Peyer's patch (tissue), 4 donors: ENCODE measurements at regions not wholly inside any gene's neighbourhood (a gene's known extent, or its start where the extent isn't known, plus 50 kb on each side); places are given as distances from the start of the nearest gene placed in this dataset.

ENCODE experiments used
- DNase-seq, 3 donors: peaks; one replicate each; pipeline ENCODE4 v3.0.0-alpha.2; 2017 to 2019
- H3K27ac ChIP-seq, 4 donors: fragments of 200-600 bp; sonication (generic); one replicate each; pipeline ENCODE4 v1.5.1; 2016 to 2019
- H3K27me3 ChIP-seq, 2 donors: fragments of 200-600 bp; sonication (generic); one replicate each; pipeline ENCODE4 v1.5.1; 2019
- H3K36me3 ChIP-seq, 3 donors: fragments of 200-600 bp; sonication (generic); one replicate each; pipeline ENCODE4 v1.5.1; 2016 to 2019
- H3K4me1 ChIP-seq, 4 donors: fragments of 200-600 bp; sonication (generic); one replicate each; pipeline ENCODE4 v1.5.1; 2016 to 2019
- H3K4me3 ChIP-seq, 4 donors: fragments of 200-600 bp; sonication (generic); 1 replicate in 3 of 4; 2 replicates in 1 of 4; pipeline ENCODE4 v1.5.1; 2016 to 2019; ENCODE audit warnings: mild to moderate bottlenecking in 1 of 4
- H3K9me3 ChIP-seq, 4 donors: fragments of 200-600 bp; sonication (generic); one replicate each; pipeline ENCODE4 v1.5.1; 2016 to 2019; ENCODE audit warnings: mild to moderate bottlenecking in 1 of 4
- CTCF ChIP-seq, 6 experiments: fragments of 450-650 bp in 4 of 6; fragments of 200-600 bp in 2 of 6; sonication (generic) in 1 of 6; IDR thresholded peaks; one replicate each; pipeline ENCODE4 v1.5.1; 2017 to 2019; ENCODE audit warnings: antibody characterized with exemption in 6 of 6, mild to moderate bottlenecking in 3 of 6, moderate library complexity in 1 of 6
- POLR2A ChIP-seq, 2 donors: fragments of 450-650 bp; IDR thresholded peaks; one replicate each; pipeline ENCODE4 v1.5.1; 2017; ENCODE audit warnings: antibody characterized with exemption in 2 of 2, mild to moderate bottlenecking in 2 of 2, moderate library complexity in 2 of 2

GRCh38 chr4:4624276-4624897, 82.5 kb upstream of the STX18 start:
- no peak overlapping the region for H3K4me3 ChIP-seq
- no peaks in the 10 kb centered on the region for H3K4me1 ChIP-seq
- no peaks in the 10 kb centered on the region for H3K36me3 ChIP-seq
- TF ChIP-seq CTCF (IDR thresholded peaks at IDR 0.05) (no peak), POLR2A (IDR thresholded peaks at IDR 0.05) (no peak)
- no peaks in the 10 kb centered on the region for H3K27me3 ChIP-seq
- no peak overlapping the region for H3K27ac ChIP-seq
- no peaks in the 10 kb centered on the region for H3K9me3 ChIP-seq
- DNase-seq: no peak

- Histone ChIP-seq H3K4me1 (no peaks in the 10 kb centered on the region), H3K36me3 (no peaks in the 10 kb centered on the region), H3K27me3 (no peaks in the 10 kb centered on the region), H3K9me3 (no peaks in the 10 kb centered on the region), H3K27ac (no peak overlapping the region), H3K4me3 (no peak overlapping the region)
- DNase-seq: no peak
- TF ChIP-seq POLR2A (IDR thresholded peaks at IDR 0.05) (no peak), CTCF (IDR thresholded peaks at IDR 0.05) (no peak)
Observed at GRCh38 chr4:4619821-4620220, 78.0 kb upstream of the STX18 start.

GRCh38 chr4:4618847-4619246, 77.0 kb upstream of the STX18 start:
- no peaks in the 10 kb centered on the region for H3K36me3 ChIP-seq
- H3K4me3 ChIP-seq: no peak overlapping the region
- no peak for DNase-seq
- no peak for TF ChIP-seq POLR2A (IDR thresholded peaks at IDR 0.05)
- no peak for TF ChIP-seq CTCF (IDR thresholded peaks at IDR 0.05)
- H3K4me1 ChIP-seq: no peaks in the 10 kb centered on the region
- H3K27ac ChIP-seq: no peak overlapping the region
- no peaks in the 10 kb centered on the region for H3K27me3 ChIP-seq
- no peaks in the 10 kb centered on the region for H3K9me3 ChIP-seq

- Histone ChIP-seq H3K27me3 (no peaks in the 10 kb centered on the region), H3K4me1 (no peaks in the 10 kb centered on the region), H3K9me3 (no peaks in the 10 kb centered on the region), H3K36me3 (no peaks in the 10 kb centered on the region), H3K27ac (no peak overlapping the region), H3K4me3 (no peak overlapping the region)
- TF ChIP-seq CTCF (IDR thresholded peaks at IDR 0.05): no peak
- TF ChIP-seq POLR2A (IDR thresholded peaks at IDR 0.05): no peak
- DNase-seq: no peak
Observed at GRCh38 chr4:4614925-4615678, 73.3 kb upstream of the STX18 start.

DNA sequence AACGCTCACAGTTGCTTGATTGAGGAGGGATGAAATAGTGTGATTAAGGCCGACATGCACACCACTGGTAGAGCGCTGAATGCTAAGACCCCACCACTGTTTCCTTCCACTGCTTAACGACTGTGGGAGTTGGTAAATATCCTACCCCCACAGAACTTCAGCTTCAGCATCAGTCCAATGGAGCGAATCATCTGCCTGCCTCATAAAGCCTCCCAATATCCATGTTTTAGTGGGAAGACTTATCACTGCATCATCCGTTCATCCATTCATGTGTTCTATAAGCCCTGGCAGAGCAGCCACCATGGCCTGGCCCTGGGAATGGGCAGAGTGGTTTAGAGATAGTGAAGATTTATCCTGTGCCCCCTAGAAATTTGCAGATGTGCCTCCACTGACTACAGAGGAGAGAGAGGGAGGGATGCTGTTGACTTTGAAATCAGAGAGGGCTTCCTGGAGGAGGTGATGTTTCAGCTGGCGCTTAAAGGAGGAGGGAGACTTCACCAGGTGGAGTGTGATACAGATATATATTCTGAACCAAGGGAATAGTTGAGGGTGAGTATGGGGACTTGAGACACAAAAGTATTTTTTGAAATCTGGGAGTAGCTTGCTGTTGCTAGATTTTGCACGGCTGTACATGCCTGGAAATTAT, 71.9 kb upstream of the STX18 start:
- H3K36me3 ChIP-seq: no peaks in the 10 kb centered on the region
- H3K4me3 ChIP-seq: no peak overlapping the region
- no peak for DNase-seq
- no peak overlapping the region for H3K27ac ChIP-seq
- TF ChIP-seq CTCF (IDR thresholded peaks at IDR 0.05) (no peak), POLR2A (IDR thresholded peaks at IDR 0.05) (no peak)
- no peaks in the 10 kb centered on the region for H3K27me3 ChIP-seq
- no peaks in the 10 kb centered on the region for H3K9me3 ChIP-seq
- H3K4me1 ChIP-seq: no peaks in the 10 kb centered on the region
